SK-N-SH (cell line): ENCODE measurements at regions not wholly inside any gene's neighbourhood (a gene's known extent, or its start where the extent isn't known, plus 50 kb on each side); places are given as distances from the start of the nearest gene placed in this dataset.

ENCODE experiments used
- CTCF ChIA-PET: fragments of 300-600, 350-600 bp; formaldehyde crosslinking; extraction: SDS; loops from one replicate; lab custom pipeline; 2021; lab: Yijun Ruan, JAX
- POLR2A ChIA-PET: fragments of 350-600 bp; sonication (Branson Sonifier 250); formaldehyde crosslinking; extraction: SDS; loops from one replicate; lab custom pipeline; 2020; ENCODE audit warnings: antibody characterized with exemption, inconsistent platforms; lab: Yijun Ruan, JAX
- DNase-seq: peaks from one replicate; pipeline ENCODE4 v3.0.0; 2012
- H2AFZ ChIP-seq: fragments of 200-600 bp; sonication (generic); 2 replicates; pipeline ENCODE4 v1.8.1; 2016; ENCODE audit warnings: antibody characterized with exemption, mild to moderate bottlenecking, low read depth
- H3F3A ChIP-seq: fragments of 200-600 bp; sonication (generic); replicated peaks from 2 replicates; pipeline ENCODE3; 2016; ENCODE audit warnings: antibody characterized with exemption, mild to moderate bottlenecking; ENCODE audit not compliant: insufficient read depth
- H3K27ac ChIP-seq, 2 experiments: fragments of 200-500 bp in 1 of 2; fragments of 200-600 bp in 1 of 2; sonication (Bioruptor generic) in 1 of 2; sonication (generic), shearing (Covaris generic) in 1 of 2; 2 replicates each; pipeline versions ENCODE4 v1.5.1 to v1.6.1; 2014 to 2016; ENCODE audit warnings: low read depth in 2 of 2, inconsistent platforms in 1 of 2, low read length in 1 of 2, mild to moderate bottlenecking in 1 of 2, mixed read lengths in 1 of 2
- H3K27me3 ChIP-seq: fragments of 200-600 bp; sonication (generic), shearing (Covaris generic); 2 replicates; pipeline ENCODE4 v1.6.1; 2016; ENCODE audit warnings: mixed run types; ENCODE audit not compliant: insufficient read depth
- H3K36me3 ChIP-seq, 2 experiments: fragments of 200-500 bp in 1 of 2; fragments of 200-600 bp in 1 of 2; sonication (Bioruptor generic) in 1 of 2; sonication (generic) in 1 of 2; replicated peaks in 1 of 2; 2 replicates each; pipeline versions ENCODE3 to v1.5.1; 2014 to 2016; ENCODE audit warnings: low read length in 1 of 2, mild to moderate bottlenecking in 1 of 2; ENCODE audit not compliant: insufficient read depth in 2 of 2, control insufficient read depth in 1 of 2
- H3K4me1 ChIP-seq, 2 experiments: fragments of 200-500 bp in 1 of 2; fragments of 200-600 bp in 1 of 2; sonication (Bioruptor generic) in 1 of 2; sonication (generic), shearing (Covaris generic) in 1 of 2; 2 replicates each; pipeline versions ENCODE4 v1.5.1 to v1.6.1; 2014 to 2016; ENCODE audit warnings: low read depth in 1 of 2, low read length in 1 of 2, mixed run types in 1 of 2; ENCODE audit not compliant: insufficient read depth in 2 of 2, control insufficient read depth in 1 of 2
- H3K4me2 ChIP-seq: fragments of 200-600 bp; sonication (generic), shearing (Covaris generic); 2 replicates; pipeline ENCODE4 v1.6.1; 2017; ENCODE audit warnings: mixed run types
- H3K4me3 ChIP-seq, 2 experiments: fragments of 200-500 bp in 1 of 2; fragments of 200-600 bp in 1 of 2; sonication (Bioruptor generic) in 1 of 2; sonication (generic), shearing (Covaris generic) in 1 of 2; 2 replicates each; pipeline versions ENCODE4 v1.5.1 to v1.8.1; 2014 to 2016; ENCODE audit warnings: low read depth in 2 of 2, inconsistent platforms in 1 of 2, low read length in 1 of 2, mild to moderate bottlenecking in 1 of 2, mixed read lengths in 1 of 2, moderate library complexity in 1 of 2
- H3K79me2 ChIP-seq: fragments of 200-600 bp; sonication (generic); 2 replicates; pipeline ENCODE4 v1.8.1; 2017; ENCODE audit warnings: mild to moderate bottlenecking; ENCODE audit not compliant: insufficient read depth
- H3K9ac ChIP-seq: fragments of 200-600 bp; sonication (generic); 2 replicates; pipeline ENCODE4 v1.6.1; 2017; ENCODE audit warnings: mixed run types
- H3K9me2 ChIP-seq: fragments of 200-600 bp; sonication (generic); 2 replicates; pipeline ENCODE4 v1.6.1; 2017; ENCODE audit warnings: mixed run types
- H3K9me3 ChIP-seq: fragments of 200-600 bp; sonication (generic); 2 replicates; pipeline ENCODE4 v1.6.1; 2017; ENCODE audit warnings: mixed run types, mild to moderate bottlenecking, moderate library complexity
- H4K20me1 ChIP-seq: fragments of 200-600 bp; sonication (generic); 2 replicates; pipeline ENCODE4 v1.6.1; 2017; ENCODE audit warnings: mild to moderate bottlenecking, mixed run types; ENCODE audit not compliant: insufficient read depth
- GABPA ChIP-seq: IDR thresholded peaks from 2 replicates; pipeline ENCODE4 v1.4.0; 2012; ENCODE audit warnings: low read depth, mild to moderate bottlenecking
- MEF2A ChIP-seq: IDR thresholded peaks from 2 replicates; pipeline ENCODE4 v1.4.0; 2012; ENCODE audit warnings: low read depth, borderline replicate concordance
- NFIC ChIP-seq: IDR thresholded peaks from 2 replicates; pipeline ENCODE4 v1.4.0; 2012; ENCODE audit warnings: borderline replicate concordance
- NRF1 ChIP-seq: IDR thresholded peaks from 2 replicates; pipeline ENCODE4 v1.6.1; 2012; ENCODE audit warnings: low read depth, mild to moderate bottlenecking, low read length
- USF2 ChIP-seq: fragments of 150-350 bp; IDR thresholded peaks from 2 replicates; pipeline ENCODE4 v1.6.1; 2017; ENCODE audit warnings: antibody characterized with exemption, low read length, low read depth, borderline replicate concordance
- YY1 ChIP-seq: IDR thresholded peaks from 2 replicates; pipeline ENCODE4 v1.4.0; 2012; ENCODE audit warnings: low read depth, mild to moderate bottlenecking
- WGBS: methylation state at CpG from one replicate; pipeline ENCODE4 v1.1.6; 2017; ENCODE audit warnings: low lambda C conversion rate; 5-methylcytosine and 5-hydroxymethylcytosine counted together
- TF ChIP-seq, protein P1 (sequence below): IDR thresholded peaks from 2 replicates; pipeline ENCODE4 v1.4.0; 2012; ENCODE audit warnings: low read depth, borderline replicate concordance
- TF ChIP-seq, protein P2 (sequence below): fragments of 150-350 bp; IDR thresholded peaks from 2 replicates; pipeline ENCODE4 v1.6.1; 2016; ENCODE audit warnings: mild to moderate bottlenecking, low read depth, low read length

DNA sequence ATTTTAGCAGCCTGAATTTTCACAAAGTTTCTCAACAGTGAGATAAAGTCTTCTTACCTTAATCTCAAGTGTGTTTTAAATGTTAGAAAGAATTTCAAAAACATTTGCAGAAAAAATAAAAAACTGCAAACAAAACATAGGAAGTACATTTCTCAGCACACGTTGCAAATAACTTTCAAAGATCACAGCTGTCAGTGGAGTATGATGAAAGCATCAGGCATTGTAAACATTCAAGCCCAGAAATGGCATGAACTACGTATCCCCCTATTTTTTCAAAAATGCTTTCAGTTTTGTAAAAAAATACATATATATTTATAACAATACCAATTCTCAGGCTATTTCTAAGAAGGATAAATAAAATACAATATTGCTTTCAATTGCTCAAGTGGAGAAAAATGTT is 320.6 kb upstream of the TFPI start:
- CTCF ChIA-PET, result no interaction called here
- no peaks in the 10 kb centered on the region for H4K20me1 ChIP-seq
- POLR2A ChIA-PET, result no interaction called here
- H3K4me1 ChIP-seq, result no peaks in the 10 kb centered on the region
- H3F3A ChIP-seq, result no peaks in the 10 kb centered on the region
- no peak overlapping the region for H3K9ac ChIP-seq
- no peak overlapping the region for H3K4me2 ChIP-seq
- no peaks in the 10 kb centered on the region for H3K9me3 ChIP-seq
- DNase-seq, result no peak
- WGBS, result 79% methylated on average over 2 of the region's 2 CpGs
- H3K4me3 ChIP-seq, result no peak overlapping the region
- TF ChIP-seq, protein P1, sequence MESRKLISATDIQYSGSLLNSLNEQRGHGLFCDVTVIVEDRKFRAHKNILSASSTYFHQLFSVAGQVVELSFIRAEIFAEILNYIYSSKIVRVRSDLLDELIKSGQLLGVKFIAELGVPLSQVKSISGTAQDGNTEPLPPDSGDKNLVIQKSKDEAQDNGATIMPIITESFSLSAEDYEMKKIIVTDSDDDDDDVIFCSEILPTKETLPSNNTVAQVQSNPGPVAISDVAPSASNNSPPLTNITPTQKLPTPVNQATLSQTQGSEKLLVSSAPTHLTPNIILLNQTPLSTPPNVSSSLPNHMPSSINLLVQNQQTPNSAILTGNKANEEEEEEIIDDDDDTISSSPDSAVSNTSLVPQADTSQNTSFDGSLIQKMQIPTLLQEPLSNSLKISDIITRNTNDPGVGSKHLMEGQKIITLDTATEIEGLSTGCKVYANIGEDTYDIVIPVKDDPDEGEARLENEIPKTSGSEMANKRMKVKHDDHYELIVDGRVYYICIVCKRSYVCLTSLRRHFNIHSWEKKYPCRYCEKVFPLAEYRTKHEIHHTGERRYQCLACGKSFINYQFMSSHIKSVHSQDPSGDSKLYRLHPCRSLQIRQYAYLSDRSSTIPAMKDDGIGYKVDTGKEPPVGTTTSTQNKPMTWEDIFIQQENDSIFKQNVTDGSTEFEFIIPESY, result no peak
- no peak for TF ChIP-seq USF2
- no peak for TF ChIP-seq YY1
- no peak for TF ChIP-seq GABPA
- TF ChIP-seq MEF2A, result no peak
- H3K27me3 ChIP-seq, result no peaks in the 10 kb centered on the region
- H3K79me2 ChIP-seq, result no peaks in the 10 kb centered on the region
- no peaks in the 10 kb centered on the region for H3K9me2 ChIP-seq
- H3K27ac ChIP-seq, result no peak overlapping the region
- no peaks in the 10 kb centered on the region for H3K36me3 ChIP-seq
- H2AFZ ChIP-seq, result no peak overlapping the region

- H3K9ac ChIP-seq, result no peak overlapping the region
- no peaks in the 10 kb centered on the region for H3K36me3 ChIP-seq
- no peaks in the 10 kb centered on the region for H3K79me2 ChIP-seq
- no peaks in the 10 kb centered on the region for H3K9me3 ChIP-seq
- no peaks in the 10 kb centered on the region for H3K9me2 ChIP-seq
- no peak for TF ChIP-seq USF2
- TF ChIP-seq MEF2A, result no peak
- TF ChIP-seq NFIC, result no peak
- TF ChIP-seq, protein P2, sequence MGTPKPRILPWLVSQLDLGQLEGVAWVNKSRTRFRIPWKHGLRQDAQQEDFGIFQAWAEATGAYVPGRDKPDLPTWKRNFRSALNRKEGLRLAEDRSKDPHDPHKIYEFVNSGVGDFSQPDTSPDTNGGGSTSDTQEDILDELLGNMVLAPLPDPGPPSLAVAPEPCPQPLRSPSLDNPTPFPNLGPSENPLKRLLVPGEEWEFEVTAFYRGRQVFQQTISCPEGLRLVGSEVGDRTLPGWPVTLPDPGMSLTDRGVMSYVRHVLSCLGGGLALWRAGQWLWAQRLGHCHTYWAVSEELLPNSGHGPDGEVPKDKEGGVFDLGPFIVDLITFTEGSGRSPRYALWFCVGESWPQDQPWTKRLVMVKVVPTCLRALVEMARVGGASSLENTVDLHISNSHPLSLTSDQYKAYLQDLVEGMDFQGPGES, result no peak
- TF ChIP-seq NRF1, result no peak
- 91% methylated on average over 3 of the region's 3 CpGs for WGBS
- H3K27me3 ChIP-seq, result no peaks in the 10 kb centered on the region
- no peak overlapping the region for H3K27ac ChIP-seq
- no peaks in the 10 kb centered on the region for H4K20me1 ChIP-seq
- H3K4me3 ChIP-seq, result no peak overlapping the region
- ChIA-PET CTCF (interaction anchor here (1.2 kb wide), 1 partner anchor 10 kb away, joined by 3 read pairs; no protein-coding TSS in a partner anchor), POLR2A (no interaction called here)
- H3K4me1 ChIP-seq, result no peaks in the 10 kb centered on the region
- no peaks in the 10 kb centered on the region for H3F3A ChIP-seq
- no peak overlapping the region for H3K4me2 ChIP-seq
- no peak overlapping the region for H2AFZ ChIP-seq
- no peak for DNase-seq
These were observed 321.3 kb upstream of the TFPI start for GRCh38 chr2:187875261-187876141.
